Nephron (organoid): ENCODE measurements at regions not wholly inside any gene's neighbourhood (a gene's known extent, or its start where the extent isn't known, plus 50 kb on each side); places are given as distances from the start of the nearest gene placed in this dataset.
"Not testable (repeated sequence)": the region's sequence is repeated elsewhere in the genome, so short reads cannot be mapped to it uniquely, and the experiment has no call there.

Experiments used
- H3K27ac Mint-ChIP-seq, 3 experiments: 2 replicates each; pipeline ENCODE4 v1.8.0; 2020; ENCODE audit warnings: mixed read lengths in 3 of 3, mild to moderate bottlenecking in 2 of 3, moderate library complexity in 1 of 3
- H3K27me3 Mint-ChIP-seq: 2 replicates; pipeline ENCODE4 v1.8.0; 2021; ENCODE audit warnings: low read depth, mild to moderate bottlenecking, moderate library complexity, mixed read lengths
- H3K36me3 Mint-ChIP-seq: 2 replicates; pipeline ENCODE4 v1.8.0; 2020; ENCODE audit warnings: low read depth, mixed read lengths
- H3K4me1 Mint-ChIP-seq: 2 replicates; pipeline ENCODE4 v1.8.0; 2020; ENCODE audit warnings: mixed read lengths
- H3K4me3 Mint-ChIP-seq, 3 experiments: 2 replicates each; pipeline ENCODE4 v1.8.0; 2020; ENCODE audit warnings: mild to moderate bottlenecking in 3 of 3, mixed read lengths in 3 of 3, moderate library complexity in 2 of 3
- H3K9me3 Mint-ChIP-seq: 2 replicates; pipeline ENCODE4 v1.8.0; 2020; ENCODE audit warnings: mixed read lengths
- TF ChIP-seq, protein P1 (sequence below), 3 experiments: fragments of 200-600 bp; sonication (generic); IDR thresholded peaks; one replicate each; pipeline ENCODE4 v1.5.0; 2021; ENCODE audit warnings: antibody characterized with exemption in 3 of 3; ENCODE audit not compliant: unreplicated experiment in 3 of 3

DNA sequence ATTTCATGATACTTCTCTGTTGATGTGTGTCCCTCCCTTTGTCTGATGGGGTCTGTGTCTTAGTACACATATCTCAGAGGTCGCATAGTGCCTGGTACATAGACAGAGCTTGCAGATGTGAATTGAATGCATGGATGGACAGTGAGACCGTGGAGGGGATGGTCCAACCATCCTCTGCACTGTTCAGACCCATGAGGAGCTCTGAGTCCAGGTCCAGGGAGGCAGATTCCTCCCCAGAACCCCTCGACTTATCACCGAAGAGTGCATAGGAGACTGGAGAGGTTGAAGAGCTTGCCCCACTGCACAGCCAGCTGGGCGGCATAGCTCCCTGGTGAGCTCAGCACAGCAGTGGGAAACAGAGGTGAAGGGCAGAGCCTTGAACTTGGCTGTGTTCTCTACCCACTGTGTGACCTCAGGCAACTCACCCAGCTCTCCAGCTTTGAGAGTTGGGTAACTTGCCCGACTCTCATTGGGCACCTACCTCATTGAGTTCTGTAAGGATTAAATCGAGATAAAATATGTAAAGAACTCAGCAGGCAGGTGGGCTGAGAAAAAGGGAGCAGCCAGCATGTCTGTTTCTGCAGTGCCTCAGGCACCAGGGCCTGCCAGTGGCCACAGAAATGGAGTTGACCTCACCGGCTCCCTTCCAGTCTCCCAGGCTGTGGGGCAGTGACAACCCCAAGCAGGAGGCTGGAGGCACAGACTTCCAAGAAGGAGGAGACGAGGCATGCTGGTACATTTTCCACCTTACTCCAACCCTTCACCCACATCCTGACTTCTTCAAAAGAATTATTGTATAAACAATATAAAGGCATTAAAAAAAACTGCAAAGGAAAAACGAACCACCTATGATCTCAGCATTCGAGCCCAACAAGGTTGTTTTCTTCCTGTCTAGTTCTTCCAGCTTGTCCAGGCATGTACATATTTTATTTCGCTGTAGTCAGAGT is 54.1 kb upstream of the TFRC start:
- TF ChIP-seq, protein P1, sequence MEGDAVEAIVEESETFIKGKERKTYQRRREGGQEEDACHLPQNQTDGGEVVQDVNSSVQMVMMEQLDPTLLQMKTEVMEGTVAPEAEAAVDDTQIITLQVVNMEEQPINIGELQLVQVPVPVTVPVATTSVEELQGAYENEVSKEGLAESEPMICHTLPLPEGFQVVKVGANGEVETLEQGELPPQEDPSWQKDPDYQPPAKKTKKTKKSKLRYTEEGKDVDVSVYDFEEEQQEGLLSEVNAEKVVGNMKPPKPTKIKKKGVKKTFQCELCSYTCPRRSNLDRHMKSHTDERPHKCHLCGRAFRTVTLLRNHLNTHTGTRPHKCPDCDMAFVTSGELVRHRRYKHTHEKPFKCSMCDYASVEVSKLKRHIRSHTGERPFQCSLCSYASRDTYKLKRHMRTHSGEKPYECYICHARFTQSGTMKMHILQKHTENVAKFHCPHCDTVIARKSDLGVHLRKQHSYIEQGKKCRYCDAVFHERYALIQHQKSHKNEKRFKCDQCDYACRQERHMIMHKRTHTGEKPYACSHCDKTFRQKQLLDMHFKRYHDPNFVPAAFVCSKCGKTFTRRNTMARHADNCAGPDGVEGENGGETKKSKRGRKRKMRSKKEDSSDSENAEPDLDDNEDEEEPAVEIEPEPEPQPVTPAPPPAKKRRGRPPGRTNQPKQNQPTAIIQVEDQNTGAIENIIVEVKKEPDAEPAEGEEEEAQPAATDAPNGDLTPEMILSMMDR (IDR thresholded peaks at IDR 0.05; ENCODE audit: unreplicated experiment in 3 of 3): no peak
- peak overlapping the region in 1 of 3 experiments; percentile 8 for H3K27ac Mint-ChIP-seq
- no peaks in the 10 kb centered on the region for H3K36me3 Mint-ChIP-seq
- H3K4me1 Mint-ChIP-seq: peaks cover 15% of the 10 kb centered on the region
- H3K27me3 Mint-ChIP-seq: peaks cover 6% of the 10 kb centered on the region
- H3K4me3 Mint-ChIP-seq: no peak overlapping the region
- no peaks in the 10 kb centered on the region for H3K9me3 Mint-ChIP-seq

DNA sequence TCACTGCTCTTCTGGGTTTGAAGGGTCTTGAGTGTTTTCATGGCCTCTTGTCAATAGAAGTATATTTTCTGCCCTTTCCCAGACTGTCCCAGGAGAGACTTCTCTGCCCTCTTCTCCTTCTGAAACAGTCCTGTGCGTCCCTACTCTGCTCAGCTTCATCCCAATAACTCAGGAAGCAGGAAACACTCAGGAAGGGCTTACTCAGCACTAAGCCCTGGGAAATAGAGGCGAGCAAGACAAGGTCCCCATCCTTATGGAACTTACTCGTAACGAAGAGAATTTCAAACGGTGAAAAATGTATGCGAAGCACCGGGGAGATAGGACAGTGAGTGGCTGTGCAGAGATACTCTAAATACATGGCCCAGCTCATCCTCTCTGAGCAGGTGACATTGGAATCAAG is 52.8 kb upstream of the TFRC start:
- TF ChIP-seq, protein P1 (IDR thresholded peaks at IDR 0.05; ENCODE audit: unreplicated experiment in 3 of 3): no peak
- Mint-ChIP-seq H3K4me1 (peaks cover 10% of the 10 kb centered on the region), H3K27me3 (peaks cover 6% of the 10 kb centered on the region), H3K9me3 (no peaks in the 10 kb centered on the region), H3K27ac (no peak overlapping the region), H3K4me3 (no peak overlapping the region), H3K36me3 (no peaks in the 10 kb centered on the region)

DNA sequence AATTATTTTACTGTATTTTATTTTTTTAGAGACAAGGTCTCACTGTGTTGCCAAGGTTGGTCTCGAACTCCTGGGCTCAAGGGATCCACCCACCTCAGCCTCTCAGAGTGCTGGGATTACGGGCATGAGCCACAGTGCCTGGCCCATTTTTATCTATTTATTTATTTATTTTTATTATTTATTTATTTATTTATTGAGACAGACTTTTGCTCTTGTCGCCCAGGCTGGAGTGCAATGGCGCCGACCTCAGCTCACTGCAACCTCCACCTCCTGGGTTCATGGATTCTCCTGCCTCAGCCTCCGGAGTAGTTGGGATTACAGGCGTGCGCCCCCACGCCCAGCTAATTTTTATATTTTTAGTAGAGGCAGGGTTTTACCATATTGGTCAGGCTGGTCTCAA is 52.0 kb upstream of the TFRC start:
- not testable (repeated sequence) for H3K4me3 Mint-ChIP-seq, H3K36me3 Mint-ChIP-seq, H3K9me3 Mint-ChIP-seq, H3K27me3 Mint-ChIP-seq, H3K27ac Mint-ChIP-seq, H3K4me1 Mint-ChIP-seq

DNA sequence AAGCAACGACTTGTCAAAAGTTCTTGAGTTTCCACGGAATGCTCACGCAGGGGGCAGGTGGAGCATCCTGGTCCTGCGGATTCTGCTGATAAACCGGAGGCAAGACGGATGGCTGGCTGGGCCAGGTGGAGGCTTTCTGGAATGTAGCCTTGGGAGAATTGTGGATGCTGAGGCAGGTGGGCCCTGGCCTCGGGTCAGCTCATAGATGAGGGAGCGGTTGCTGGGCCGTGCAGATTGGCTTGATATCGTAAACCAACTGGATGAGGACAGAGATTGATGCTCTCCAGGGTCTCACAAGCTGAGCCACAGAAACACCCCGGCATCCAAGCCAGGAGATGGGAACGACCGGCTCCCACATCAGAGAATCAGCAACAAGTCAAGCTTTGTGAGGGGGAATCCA is 50.0 kb upstream of the TFRC start:
- Mint-ChIP-seq H3K4me3 (no peak overlapping the region), H3K27me3 (peaks cover 6% of the 10 kb centered on the region), H3K36me3 (no peaks in the 10 kb centered on the region), H3K27ac (no peak overlapping the region), H3K9me3 (no peaks in the 10 kb centered on the region), H3K4me1 (no peaks in the 10 kb centered on the region)
- TF ChIP-seq, protein P1 (IDR thresholded peaks at IDR 0.05; ENCODE audit: unreplicated experiment in 3 of 3): no peak
